ENCODE measurements at regions not wholly inside any gene's neighbourhood (a gene's known extent, or its start where the extent isn't known, plus 50 kb on each side); places are given as distances from the start of the nearest gene placed in this dataset.
A peak's percentile ranks its signal among the peaks of the same experiment; 100 is the strongest.
"Not testable (repeated sequence)": the region's sequence is repeated elsewhere in the genome, so short reads cannot be mapped to it uniquely, and the experiment has no call there.

- not testable (repeated sequence) for H3K4me3 ChIP-seq (ENCODE audit: low read depth, low read length); H3K27me3 ChIP-seq (ENCODE audit: control insufficient read depth, insufficient read depth, low read length); H3K9me3 ChIP-seq (ENCODE audit: control insufficient read depth, insufficient read depth, low read length); H3K9ac ChIP-seq (ENCODE audit: low read depth, low read length); H3K4me1 ChIP-seq (ENCODE audit: control insufficient read depth, insufficient read depth, low read length); H3K36me3 ChIP-seq (ENCODE audit: control insufficient read depth, insufficient read depth, low read length)
These were observed 62.1 kb upstream of the EZR start for GRCh38 chr6:158881276-158881675.

- Histone ChIP-seq H3K36me3 (ENCODE audit: control insufficient read depth, insufficient read depth, low read length) (no peaks in the 10 kb centered on the region), H3K9ac (ENCODE audit: low read depth, low read length) (no peak overlapping the region), H3K4me3 (ENCODE audit: low read depth, low read length) (no peak overlapping the region), H3K9me3 (ENCODE audit: control insufficient read depth, insufficient read depth, low read length) (no peaks in the 10 kb centered on the region), H3K4me1 (ENCODE audit: control insufficient read depth, insufficient read depth, low read length) (peaks cover 6% of the 10 kb centered on the region), H3K27me3 (ENCODE audit: control insufficient read depth, insufficient read depth, low read length) (no peaks in the 10 kb centered on the region)
These were observed 60.0 kb upstream of the EZR start for GRCh38 chr6:158879180-158879579.

GRCh38 chr6:158877716-158878115, 58.5 kb upstream of the EZR start:
- Histone ChIP-seq H3K9ac (ENCODE audit: low read depth, low read length) (no peak overlapping the region), H3K27me3 (ENCODE audit: control insufficient read depth, insufficient read depth, low read length) (no peaks in the 10 kb centered on the region), H3K9me3 (ENCODE audit: control insufficient read depth, insufficient read depth, low read length) (no peaks in the 10 kb centered on the region), H3K4me3 (ENCODE audit: low read depth, low read length) (no peak overlapping the region), H3K36me3 (ENCODE audit: control insufficient read depth, insufficient read depth, low read length) (no peaks in the 10 kb centered on the region), H3K4me1 (ENCODE audit: control insufficient read depth, insufficient read depth, low read length) (peaks cover 6% of the 10 kb centered on the region)

GRCh38 chr6:158876886-158877285, 57.7 kb upstream of the EZR start:
- H3K4me3 ChIP-seq (ENCODE audit: low read depth, low read length) = no peak overlapping the region
- H3K36me3 ChIP-seq (ENCODE audit: control insufficient read depth, insufficient read depth, low read length) = no peaks in the 10 kb centered on the region
- H3K27me3 ChIP-seq (ENCODE audit: control insufficient read depth, insufficient read depth, low read length) = no peaks in the 10 kb centered on the region
- H3K9ac ChIP-seq (ENCODE audit: low read depth, low read length) = no peak overlapping the region
- peaks cover 6% of the 10 kb centered on the region for H3K4me1 ChIP-seq (ENCODE audit: control insufficient read depth, insufficient read depth, low read length)
- no peaks in the 10 kb centered on the region for H3K9me3 ChIP-seq (ENCODE audit: control insufficient read depth, insufficient read depth, low read length)

GRCh38 chr6:158870649-158870957, 51.4 kb upstream of the EZR start:
- no peaks in the 10 kb centered on the region for H3K9me3 ChIP-seq (ENCODE audit: control insufficient read depth, insufficient read depth, low read length)
- peaks cover 8% of the 10 kb centered on the region for H3K4me1 ChIP-seq (ENCODE audit: control insufficient read depth, insufficient read depth, low read length)
- no peaks in the 10 kb centered on the region for H3K27me3 ChIP-seq (ENCODE audit: control insufficient read depth, insufficient read depth, low read length)
- H3K4me3 ChIP-seq (ENCODE audit: low read depth, low read length) = no peak overlapping the region
- H3K36me3 ChIP-seq (ENCODE audit: control insufficient read depth, insufficient read depth, low read length) = no peaks in the 10 kb centered on the region
- no peak overlapping the region for H3K9ac ChIP-seq (ENCODE audit: low read depth, low read length)

- peaks cover 10% of the 10 kb centered on the region for H3K4me1 ChIP-seq (ENCODE audit: control insufficient read depth, insufficient read depth, low read length)
- H3K4me3 ChIP-seq (ENCODE audit: low read depth, low read length) = peak overlapping the region; percentile 71
- peak overlapping the region; percentile 47 for H3K9ac ChIP-seq (ENCODE audit: low read depth, low read length)
- H3K36me3 ChIP-seq (ENCODE audit: control insufficient read depth, insufficient read depth, low read length) = no peaks in the 10 kb centered on the region
- H3K27me3 ChIP-seq (ENCODE audit: control insufficient read depth, insufficient read depth, low read length) = no peaks in the 10 kb centered on the region
- H3K9me3 ChIP-seq (ENCODE audit: control insufficient read depth, insufficient read depth, low read length) = no peaks in the 10 kb centered on the region
These were observed 50.9 kb upstream of the EZR start for GRCh38 chr6:158869826-158870648.

GRCh38 chr6:158868890-158869825, 50.0 kb upstream of the EZR start:
- peak overlapping the region; percentile 85 for H3K9ac ChIP-seq (ENCODE audit: low read depth, low read length)

More at GRCh38 chr6:158868890-158869825, 50.0 kb upstream of the EZR start:
- peak overlapping the region; percentile 59 for H3K4me3 ChIP-seq (ENCODE audit: low read depth, low read length)
- H3K36me3 ChIP-seq (ENCODE audit: control insufficient read depth, insufficient read depth, low read length) = no peaks in the 10 kb centered on the region
- H3K9me3 ChIP-seq (ENCODE audit: control insufficient read depth, insufficient read depth, low read length) = no peaks in the 10 kb centered on the region
- H3K27me3 ChIP-seq (ENCODE audit: control insufficient read depth, insufficient read depth, low read length) = no peaks in the 10 kb centered on the region
- peaks cover 10% of the 10 kb centered on the region for H3K4me1 ChIP-seq (ENCODE audit: control insufficient read depth, insufficient read depth, low read length)
